B cell (primary cell): ENCODE measurements at regions not wholly inside any gene's neighbourhood (a gene's known extent, or its start where the extent isn't known, plus 50 kb on each side); places are given as distances from the start of the nearest gene placed in this dataset.

Experiments used
- CTCF ChIP-seq: fragments of 200-600 bp; IDR thresholded peaks from one replicate; pipeline ENCODE4 v1.8.0; 2022; ENCODE audit warnings: antibody characterized with exemption, mild to moderate bottlenecking
- EZH2 ChIP-seq: IDR thresholded peaks from 2 replicates; pipeline ENCODE4 v1.6.1; 2012; ENCODE audit warnings: borderline replicate concordance, low read depth, mild to moderate bottlenecking, moderate library complexity, low read length; ENCODE audit not compliant: insufficient read depth, poor library complexity, severe bottlenecking

- TF ChIP-seq EZH2 (no peak), CTCF (no peak)
Measured at GRCh38 chr15:39034816-39035215, 470.2 kb upstream of the RASGRP1 start.
